ENCODE measurements at regions not wholly inside any gene's neighbourhood (a gene's known extent, or its start where the extent isn't known, plus 50 kb on each side); places are given as distances from the start of the nearest gene placed in this dataset.
"Not testable (repeated sequence)": the region's sequence is repeated elsewhere in the genome, so short reads cannot be mapped to it uniquely, and the experiment has no call there.

GRCh38 chr20:12093057-12093796 lies 175.5 kb downstream of the BTBD3 start:
- no peak overlapping the region for H2AFZ ChIP-seq (ENCODE audit: low read depth, low read length)
- DNase-seq (no peak), ATAC-seq (ENCODE audit: insufficient read depth, low read depth) (no peak)
- no peaks in the 10 kb centered on the region for H3K79me2 ChIP-seq (ENCODE audit: insufficient read depth, low read length)
- H3K4me2 ChIP-seq (ENCODE audit: insufficient read depth, low read length) = no peak overlapping the region
- no peaks in the 10 kb centered on the region for H3K9me3 ChIP-seq (ENCODE audit: insufficient read depth, low read length, severe bottlenecking)
- no peak overlapping the region for H3K4me3 ChIP-seq (ENCODE audit: low read depth in 1 of 2, low read length in 2 of 2)
- H3K9ac ChIP-seq (ENCODE audit: low read depth, low read length) = no peak overlapping the region
- H3K4me1 ChIP-seq (ENCODE audit: insufficient read depth, low read length) = no peaks in the 10 kb centered on the region
- H3K36me3 ChIP-seq (ENCODE audit: insufficient read depth, low read length) = no peaks in the 10 kb centered on the region
- H3K27me3 ChIP-seq (ENCODE audit: insufficient read depth, low read length, poor library complexity) = peaks cover 5% of the 10 kb centered on the region
- H3K27ac ChIP-seq (ENCODE audit: low read length) = no peak overlapping the region
- no peaks in the 10 kb centered on the region for H4K20me1 ChIP-seq (ENCODE audit: insufficient read depth, low read length)
- TF ChIP-seq EZH2 (IDR thresholded peaks at IDR 0.05; ENCODE audit: borderline replicate concordance, low read depth, low read length, severe bottlenecking) (no peak), CTCF (IDR thresholded peaks at IDR 0.05; ENCODE audit: borderline replicate concordance, extremely low read depth, low read length, poor library complexity, severe bottlenecking) (no peak)

- H3K4me1 ChIP-seq (ENCODE audit: insufficient read depth, low read length); H3K27me3 ChIP-seq (ENCODE audit: insufficient read depth, low read length, poor library complexity); H3K9ac ChIP-seq (ENCODE audit: low read depth, low read length); H3K27ac ChIP-seq (ENCODE audit: low read length); DNase-seq; ATAC-seq (ENCODE audit: insufficient read depth, low read depth); H2AFZ ChIP-seq (ENCODE audit: low read depth, low read length); H3K4me2 ChIP-seq (ENCODE audit: insufficient read depth, low read length); H3K4me3 ChIP-seq (ENCODE audit: low read depth in 1 of 2, low read length in 2 of 2); H3K9me3 ChIP-seq (ENCODE audit: insufficient read depth, low read length, severe bottlenecking); H4K20me1 ChIP-seq (ENCODE audit: insufficient read depth, low read length); H3K36me3 ChIP-seq (ENCODE audit: insufficient read depth, low read length); H3K79me2 ChIP-seq (ENCODE audit: insufficient read depth, low read length): not testable (repeated sequence)
These were observed 176.1 kb downstream of the BTBD3 start for GRCh38 chr20:12093797-12094190.

GRCh38 chr20:12095180-12095920 lies 177.7 kb downstream of the BTBD3 start:
- TF ChIP-seq EZH2 (IDR thresholded peaks at IDR 0.05; ENCODE audit: borderline replicate concordance, low read depth, low read length, severe bottlenecking) (no peak), CTCF (IDR thresholded peaks at IDR 0.05; ENCODE audit: borderline replicate concordance, extremely low read depth, low read length, poor library complexity, severe bottlenecking) (no peak)
- Histone ChIP-seq H3K4me1 (ENCODE audit: insufficient read depth, low read length) (no peaks in the 10 kb centered on the region), H3K79me2 (ENCODE audit: insufficient read depth, low read length) (no peaks in the 10 kb centered on the region), H3K27me3 (ENCODE audit: insufficient read depth, low read length, poor library complexity) (peaks cover 5% of the 10 kb centered on the region), H3K4me3 (ENCODE audit: low read depth in 1 of 2, low read length in 2 of 2) (no peak overlapping the region), H3K9ac (ENCODE audit: low read depth, low read length) (no peak overlapping the region), H4K20me1 (ENCODE audit: insufficient read depth, low read length) (no peaks in the 10 kb centered on the region), H2AFZ (ENCODE audit: low read depth, low read length) (no peak overlapping the region), H3K9me3 (ENCODE audit: insufficient read depth, low read length, severe bottlenecking) (no peaks in the 10 kb centered on the region), H3K36me3 (ENCODE audit: insufficient read depth, low read length) (no peaks in the 10 kb centered on the region), H3K4me2 (ENCODE audit: insufficient read depth, low read length) (no peak overlapping the region), H3K27ac (ENCODE audit: low read length) (no peak overlapping the region)
- no peak for ATAC-seq (ENCODE audit: insufficient read depth, low read depth)
- no peak for DNase-seq

- Histone ChIP-seq H3K27me3 (ENCODE audit: insufficient read depth, low read length, poor library complexity) (no peaks in the 10 kb centered on the region), H3K4me3 (ENCODE audit: low read depth in 1 of 2, low read length in 2 of 2) (no peak overlapping the region), H3K4me1 (ENCODE audit: insufficient read depth, low read length) (no peaks in the 10 kb centered on the region), H3K79me2 (ENCODE audit: insufficient read depth, low read length) (no peaks in the 10 kb centered on the region), H3K36me3 (ENCODE audit: insufficient read depth, low read length) (no peaks in the 10 kb centered on the region), H4K20me1 (ENCODE audit: insufficient read depth, low read length) (no peaks in the 10 kb centered on the region), H3K4me2 (ENCODE audit: insufficient read depth, low read length) (no peak overlapping the region), H3K27ac (ENCODE audit: low read length) (no peak overlapping the region), H3K9me3 (ENCODE audit: insufficient read depth, low read length, severe bottlenecking) (no peaks in the 10 kb centered on the region), H3K9ac (ENCODE audit: low read depth, low read length) (no peak overlapping the region), H2AFZ (ENCODE audit: low read depth, low read length) (no peak overlapping the region)
- no peak for ATAC-seq (ENCODE audit: insufficient read depth, low read depth)
- TF ChIP-seq EZH2 (IDR thresholded peaks at IDR 0.05; ENCODE audit: borderline replicate concordance, low read depth, low read length, severe bottlenecking) = no peak
- no peak for TF ChIP-seq CTCF (IDR thresholded peaks at IDR 0.05; ENCODE audit: borderline replicate concordance, extremely low read depth, low read length, poor library complexity, severe bottlenecking)
- DNase-seq = no peak
These were observed 180.7 kb downstream of the BTBD3 start for GRCh38 chr20:12098421-12098820.
